ENCODE measurements at regions not wholly inside any gene's neighbourhood (a gene's known extent, or its start where the extent isn't known, plus 50 kb on each side); places are given as distances from the start of the nearest gene placed in this dataset.
"Not testable (repeated sequence)": the region's sequence is repeated elsewhere in the genome, so short reads cannot be mapped to it uniquely, and the experiment has no call there.

- DNase-seq (ENCODE audit: extremely low read depth, low read depth): no peak
Observed at GRCh38 chr6:48553467-48554189, 442.6 kb upstream of the PTCHD4 start.

GRCh38 chr6:48552905-48553304 is 441.9 kb upstream of the PTCHD4 start:
- no peak for DNase-seq (ENCODE audit: extremely low read depth, low read depth)

- no peak for DNase-seq (ENCODE audit: extremely low read depth, low read depth)
Observed at GRCh38 chr6:48550603-48551002, 439.6 kb upstream of the PTCHD4 start.

GRCh38 chr6:48542191-48542590 is 431.2 kb upstream of the PTCHD4 start:
- DNase-seq (ENCODE audit: extremely low read depth, low read depth): no peak

GRCh38 chr6:48541649-48542048 is 430.7 kb upstream of the PTCHD4 start:
- peak; percentile 1 for DNase-seq (ENCODE audit: extremely low read depth, low read depth)

- no peak for DNase-seq (ENCODE audit: extremely low read depth, low read depth)
Observed at GRCh38 chr6:48535582-48536009, 424.6 kb upstream of the PTCHD4 start.

- DNase-seq (ENCODE audit: extremely low read depth, low read depth): not testable (repeated sequence)
Observed at GRCh38 chr6:48530978-48531377, 420.0 kb upstream of the PTCHD4 start.

- DNase-seq (ENCODE audit: extremely low read depth, low read depth): no peak
Observed at GRCh38 chr6:48525849-48526248, 414.9 kb upstream of the PTCHD4 start.

GRCh38 chr6:48520951-48521350 is 410.0 kb upstream of the PTCHD4 start:
- DNase-seq (ENCODE audit: extremely low read depth, low read depth): no peak

GRCh38 chr6:48512390-48512789 is 401.4 kb upstream of the PTCHD4 start:
- DNase-seq (ENCODE audit: extremely low read depth, low read depth): no peak

- DNase-seq (ENCODE audit: extremely low read depth, low read depth): no peak
Observed at GRCh38 chr6:48511378-48511777, 400.4 kb upstream of the PTCHD4 start.

- DNase-seq (ENCODE audit: extremely low read depth, low read depth): no peak
Observed at GRCh38 chr6:48505621-48506020, 394.6 kb upstream of the PTCHD4 start.

- DNase-seq (ENCODE audit: extremely low read depth, low read depth): not testable (repeated sequence)
Observed at GRCh38 chr6:48493432-48493831, 382.4 kb upstream of the PTCHD4 start.

- no peak for DNase-seq (ENCODE audit: extremely low read depth, low read depth)
Observed at GRCh38 chr6:48490658-48491057, 379.7 kb upstream of the PTCHD4 start.

- no peak for DNase-seq (ENCODE audit: extremely low read depth, low read depth)
Observed at GRCh38 chr6:48486876-48487275, 375.9 kb upstream of the PTCHD4 start.

- DNase-seq (ENCODE audit: extremely low read depth, low read depth): no peak
Observed at GRCh38 chr6:48486373-48486772, 375.4 kb upstream of the PTCHD4 start.

- no peak for DNase-seq (ENCODE audit: extremely low read depth, low read depth)
Observed at GRCh38 chr6:48476257-48476656, 365.3 kb upstream of the PTCHD4 start.

GRCh38 chr6:48475275-48475674 is 364.3 kb upstream of the PTCHD4 start:
- no peak for DNase-seq (ENCODE audit: extremely low read depth, low read depth)

- DNase-seq (ENCODE audit: extremely low read depth, low read depth): no peak
Observed at GRCh38 chr6:48474830-48475229, 363.8 kb upstream of the PTCHD4 start.

GRCh38 chr6:48474136-48474535 is 363.1 kb upstream of the PTCHD4 start:
- DNase-seq (ENCODE audit: extremely low read depth, low read depth): no peak

GRCh38 chr6:48472535-48472934 is 361.5 kb upstream of the PTCHD4 start:
- DNase-seq (ENCODE audit: extremely low read depth, low read depth): no peak

GRCh38 chr6:48472091-48472490 is 361.1 kb upstream of the PTCHD4 start:
- no peak for DNase-seq (ENCODE audit: extremely low read depth, low read depth)

- no peak for DNase-seq (ENCODE audit: extremely low read depth, low read depth)
Observed at GRCh38 chr6:48471326-48471725, 360.3 kb upstream of the PTCHD4 start.
